Common myeloid progenitor, CD34-positive (primary cell): ENCODE measurements at regions not wholly inside any gene's neighbourhood (a gene's known extent, or its start where the extent isn't known, plus 50 kb on each side); places are given as distances from the start of the nearest gene placed in this dataset.

Experiments used
- CTCF ChIA-PET: fragments of 350-600 bp; sonication (Branson Sonifier 250); formaldehyde crosslinking; loops from one replicate; lab custom pipeline; 2021; ENCODE audit warnings: antibody characterized with exemption; lab: Charles Lee
- POLR2A ChIA-PET: fragments of 350-600 bp; sonication (Branson Sonifier 250); formaldehyde crosslinking; loops from one replicate; lab custom pipeline; 2021; ENCODE audit warnings: antibody characterized with exemption; lab: Charles Lee
- DNase-seq, 3 donors: peaks; one replicate each; pipeline versions ENCODE4 v3.0.0 to v3.0.0-alpha.2; 2013
- H3K27ac ChIP-seq, 2 experiments: 1 replicate in 1 of 2; 2 replicates in 1 of 2; pipeline ENCODE4 v1.7.0; 2013; ENCODE audit warnings: inconsistent platforms in 2 of 2, low read length in 2 of 2, mild to moderate bottlenecking in 2 of 2, low read depth in 1 of 2, moderate library complexity in 1 of 2; ENCODE audit not compliant: severe bottlenecking in 2 of 2, insufficient read depth in 1 of 2, poor library complexity in 1 of 2
- H3K27me3 ChIP-seq, 5 experiments: replicated peaks in 2 of 5; 1 replicate in 3 of 5; 2 replicates in 2 of 5; pipeline versions ENCODE4 v1.6.1 to v1.7.0; 2013; ENCODE audit warnings: low read length in 4 of 5, mild to moderate bottlenecking in 2 of 5, moderate library complexity in 2 of 5, inconsistent platforms in 1 of 5; ENCODE audit not compliant: insufficient read depth in 5 of 5, control insufficient read depth in 4 of 5
- H3K36me3 ChIP-seq, 4 experiments: 1 replicate in 2 of 4; 2 replicates in 2 of 4; pipeline versions ENCODE4 v1.6.1 to v1.7.0; 2013; ENCODE audit warnings: low read length in 3 of 4, control low read depth in 1 of 4, mild to moderate bottlenecking in 1 of 4; ENCODE audit not compliant: control insufficient read depth in 4 of 4, insufficient read depth in 4 of 4
- H3K4me1 ChIP-seq, 4 experiments: 1 replicate in 3 of 4; 2 replicates in 1 of 4; pipeline versions ENCODE4 v1.6.1 to v1.7.1; 2013; ENCODE audit warnings: low read length in 3 of 4, mild to moderate bottlenecking in 3 of 4, control low read depth in 1 of 4, inconsistent platforms in 1 of 4, moderate library complexity in 1 of 4; ENCODE audit not compliant: control insufficient read depth in 4 of 4, insufficient read depth in 4 of 4; ENCODE audit errors: control extremely low read depth in 1 of 4
- H3K4me3 ChIP-seq, 7 experiments: 1 replicate in 4 of 7; 2 replicates in 3 of 7; pipeline versions ENCODE4 v1.5.1 to v1.7.0; 2013; ENCODE audit warnings: mild to moderate bottlenecking in 7 of 7, low read length in 6 of 7, moderate library complexity in 6 of 7, inconsistent platforms in 2 of 7, low read depth in 2 of 7, control low read depth in 1 of 7; ENCODE audit not compliant: insufficient read depth in 4 of 7, control insufficient read depth in 1 of 7; ENCODE audit errors: extremely low read depth in 1 of 7
- H3K9me3 ChIP-seq, 5 experiments: 1 replicate in 4 of 5; 2 replicates in 1 of 5; pipeline versions ENCODE4 v1.6.1 to v1.7.1; 2013; ENCODE audit warnings: low read length in 4 of 5, mild to moderate bottlenecking in 2 of 5, inconsistent platforms in 1 of 5, low read depth in 1 of 5, moderate library complexity in 1 of 5; ENCODE audit not compliant: control insufficient read depth in 4 of 5, insufficient read depth in 2 of 5; ENCODE audit errors: control extremely low read depth in 1 of 5
- WGBS: methylation state at CpG from one replicate; pipeline ENCODE4 v1.1.5; 2013; ENCODE audit not compliant: insufficient coverage; 5-methylcytosine and 5-hydroxymethylcytosine counted together

DNA sequence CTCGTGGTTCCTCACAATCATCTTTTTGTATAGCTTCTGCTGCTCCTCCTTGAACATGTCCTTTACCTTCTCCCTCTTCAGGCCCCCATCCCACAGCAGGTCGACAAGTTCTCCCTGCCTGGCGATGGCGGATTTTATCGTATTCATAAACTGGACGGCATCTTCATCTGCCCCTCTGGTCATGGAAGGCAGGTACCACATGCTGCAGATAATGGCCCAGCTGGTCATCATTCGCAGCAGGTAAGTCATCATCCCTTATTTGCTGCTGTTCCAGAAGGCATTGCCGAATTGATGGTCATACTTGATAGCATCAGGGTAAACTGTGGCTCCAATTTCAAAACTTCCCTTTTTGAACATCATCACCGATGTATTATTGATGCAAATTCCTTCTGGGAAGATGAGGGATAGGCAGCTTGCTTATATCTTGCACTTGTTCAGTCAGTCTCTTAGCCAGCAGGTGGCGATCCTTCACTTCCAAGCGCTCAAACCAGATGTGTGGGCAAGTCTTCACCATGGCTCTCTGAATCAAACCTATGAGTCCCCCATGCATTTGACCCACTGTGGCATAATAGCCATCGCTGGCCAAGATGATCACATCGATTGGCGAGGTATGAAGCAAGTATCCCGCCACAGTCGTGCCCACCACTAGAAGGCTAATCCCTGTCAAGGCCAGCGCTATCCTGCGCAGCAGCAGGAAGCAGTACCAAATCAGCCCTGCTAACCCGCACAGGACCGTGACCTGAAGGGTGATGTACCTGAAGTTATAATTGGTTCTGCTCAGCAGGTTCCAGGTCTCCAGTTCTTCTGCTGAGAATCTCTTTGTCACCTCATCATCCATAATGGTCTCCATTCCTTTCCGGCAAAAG, 381.5 kb upstream of the STXBP6 start:
- Histone ChIP-seq H3K4me3 (no peak overlapping the region), H3K36me3 (no peaks in the 10 kb centered on the region), H3K27me3 (no peaks in the 10 kb centered on the region), H3K4me1 (no peaks in the 10 kb centered on the region), H3K27ac (no peak overlapping the region), H3K9me3 (no peaks in the 10 kb centered on the region)
- ChIA-PET CTCF (interaction anchor here (1.1 to 3.2 kb wide), 2 partner anchors 32 to 107 kb away, joined by 3 to 11 read pairs; no protein-coding TSS in a partner anchor), POLR2A (no interaction called here)
- peak in 2 of 3 donors; percentile 49 to 59 for DNase-seq
- 81% methylated on average over 18 of the region's 21 CpGs for WGBS

DNA sequence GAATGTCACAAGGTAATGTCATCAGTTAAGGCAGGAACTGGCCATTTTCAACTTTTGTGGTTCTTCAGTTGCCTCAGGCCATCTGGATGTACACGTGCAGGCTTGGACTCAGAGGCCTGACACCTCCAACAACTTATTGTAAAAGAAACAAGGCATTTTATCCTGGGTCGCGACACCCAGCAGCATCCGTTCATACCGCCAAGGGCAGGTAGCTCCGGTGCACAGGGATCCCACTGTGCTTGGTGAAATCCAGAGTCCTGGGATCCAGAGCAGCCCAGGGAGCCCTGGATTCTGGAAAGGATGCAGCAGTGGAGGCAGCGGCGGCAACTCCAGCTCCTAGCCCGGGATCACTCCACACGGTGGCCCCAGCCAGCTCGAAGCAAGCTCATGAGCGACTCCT, 380.9 kb upstream of the STXBP6 start:
- Histone ChIP-seq H3K4me1 (no peaks in the 10 kb centered on the region), H3K4me3 (no peak overlapping the region), H3K27me3 (no peaks in the 10 kb centered on the region), H3K36me3 (no peaks in the 10 kb centered on the region), H3K27ac (no peak overlapping the region), H3K9me3 (no peaks in the 10 kb centered on the region)
- ChIA-PET CTCF (interaction anchor here (1.1 to 3.2 kb wide), 2 partner anchors 32 to 107 kb away, joined by 3 to 11 read pairs; no protein-coding TSS in a partner anchor), POLR2A (no interaction called here)
- DNase-seq = no peak
- 95% methylated on average over 11 of the region's 12 CpGs for WGBS

DNA sequence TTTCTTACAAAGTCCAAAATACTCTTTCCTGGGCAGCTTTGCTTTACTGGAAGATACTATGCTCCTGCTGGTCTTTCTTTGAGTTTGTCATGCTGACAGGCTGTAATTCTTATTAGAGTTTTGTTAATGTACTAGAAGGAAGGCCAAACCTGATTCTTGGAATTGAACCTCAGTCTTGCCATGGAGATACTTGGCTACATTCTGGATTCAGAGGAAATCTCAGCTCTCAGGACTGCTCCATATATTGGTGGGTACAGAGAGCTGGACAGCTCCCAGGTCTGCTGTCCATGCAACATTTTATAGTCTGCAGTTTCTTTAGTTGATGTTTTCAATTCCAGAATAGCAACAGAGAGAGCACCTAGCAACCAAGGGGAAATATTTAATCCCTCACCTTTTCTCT, 363.1 kb upstream of the STXBP6 start:
- no peaks in the 10 kb centered on the region for H3K9me3 ChIP-seq
- no peaks in the 10 kb centered on the region for H3K4me1 ChIP-seq
- no peak overlapping the region for H3K4me3 ChIP-seq
- no peak overlapping the region for H3K27ac ChIP-seq
- no peaks in the 10 kb centered on the region for H3K36me3 ChIP-seq
- ChIA-PET POLR2A (no interaction called here), CTCF (interaction anchor here (1.2 kb wide), 1 partner anchor 703 kb away, joined by 6 read pairs; no protein-coding TSS in a partner anchor)
- H3K27me3 ChIP-seq = peaks cover 0 to 9% (median 2%) of the 10 kb centered on the region in 5 experiments
- no peak for DNase-seq

DNA sequence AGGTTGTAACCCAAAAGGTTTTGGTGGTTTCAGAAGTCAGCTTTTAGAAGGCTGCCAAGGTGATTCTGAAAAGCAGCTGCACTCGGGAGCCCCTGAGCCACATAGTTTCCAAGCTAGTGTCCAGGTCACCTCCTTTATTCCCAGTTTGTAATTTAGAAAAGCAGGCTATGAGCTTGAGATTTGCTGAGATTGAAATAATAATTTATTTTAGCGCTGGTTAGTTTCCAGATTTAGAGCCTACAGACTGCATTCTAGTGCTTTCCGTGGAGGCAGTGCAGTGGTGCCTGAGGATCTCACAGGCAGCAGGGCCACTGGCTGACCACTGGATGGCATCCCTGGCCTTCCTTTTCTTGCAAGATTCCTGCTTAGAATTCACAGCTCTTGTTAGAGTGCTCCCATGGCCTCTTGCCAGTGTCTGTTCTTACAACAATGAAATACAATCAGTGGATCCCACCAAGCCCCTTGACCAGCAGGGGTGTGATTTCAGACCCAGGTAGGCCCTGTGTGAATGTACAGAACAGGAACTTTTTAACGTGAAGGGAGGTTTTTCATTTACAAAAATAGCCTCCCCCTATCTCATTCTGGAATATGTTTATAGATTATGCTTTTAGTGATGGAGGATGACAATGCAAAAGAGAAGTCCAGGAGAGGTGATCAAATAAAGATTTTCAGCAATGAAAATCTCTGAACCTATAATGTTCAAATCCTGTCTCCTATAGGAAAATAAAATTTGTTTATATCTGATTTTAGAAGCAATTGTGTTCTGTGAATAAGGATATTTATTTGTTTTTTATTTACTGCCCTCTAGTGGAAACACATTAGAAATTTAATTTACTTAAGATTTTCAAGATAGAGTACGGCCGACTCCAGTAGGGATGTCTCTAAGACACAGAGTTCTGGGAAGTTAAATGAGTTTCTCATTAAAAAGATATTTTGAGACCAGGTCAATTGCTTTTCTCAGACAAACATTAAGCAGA, 362.1 kb upstream of the STXBP6 start:
- no peaks in the 10 kb centered on the region for H3K4me1 ChIP-seq
- ChIA-PET POLR2A (no interaction called here), CTCF (interaction anchor here (0.7 to 1.8 kb wide), 6 partner anchors 10 to 702 kb away, joined by 3 to 8 read pairs (median 5); no protein-coding TSS in a partner anchor)

DNA sequence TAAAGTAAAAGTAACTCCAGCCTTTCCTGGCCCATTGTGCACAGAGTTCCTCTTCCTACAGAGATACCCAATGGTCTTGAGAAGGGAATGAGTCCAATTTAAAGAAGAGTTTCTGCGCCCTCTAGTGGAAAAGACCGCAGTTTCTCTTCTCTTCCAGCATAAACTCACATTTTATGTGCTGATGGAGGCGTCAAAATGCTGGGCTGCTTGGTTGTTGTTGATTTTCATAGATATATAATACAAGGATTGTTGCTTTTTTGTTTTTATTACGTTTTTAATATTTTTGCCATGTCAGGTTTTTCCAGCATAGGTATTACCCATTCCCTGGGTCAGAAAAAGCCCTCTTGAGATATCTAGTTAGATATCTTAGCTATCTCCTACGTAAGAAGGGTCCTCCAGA, 356.9 kb upstream of the STXBP6 start:
- ChIA-PET POLR2A (no interaction called here), CTCF (interaction anchor here (0.7 to 3.2 kb wide), 4 partner anchors 10 to 1418 kb away, joined by 3 to 17 read pairs (median 11); no protein-coding TSS in a partner anchor)
- Histone ChIP-seq H3K4me1 (no peaks in the 10 kb centered on the region), H3K9me3 (no peaks in the 10 kb centered on the region), H3K4me3 (no peak overlapping the region), H3K27me3 (no peaks in the 10 kb centered on the region), H3K36me3 (no peaks in the 10 kb centered on the region), H3K27ac (no peak overlapping the region)
- no CpG with 5 or more reads among the region's 5 CpGs for WGBS
- peak; percentile 43 to 75 (median 70) for DNase-seq

More for the DNA sequence above, 362.1 kb upstream of the STXBP6 start:
- Histone ChIP-seq H3K9me3 (no peaks in the 10 kb centered on the region), H3K27me3 (peaks cover 0 to 9% (median 2%) of the 10 kb centered on the region in 5 experiments), H3K36me3 (no peaks in the 10 kb centered on the region), H3K27ac (no peak overlapping the region), H3K4me3 (no peak overlapping the region)
- peak in 2 of 3 donors; percentile 6 to 17 for DNase-seq
- WGBS = 100% methylated on average over 3 of the region's 6 CpGs

DNA sequence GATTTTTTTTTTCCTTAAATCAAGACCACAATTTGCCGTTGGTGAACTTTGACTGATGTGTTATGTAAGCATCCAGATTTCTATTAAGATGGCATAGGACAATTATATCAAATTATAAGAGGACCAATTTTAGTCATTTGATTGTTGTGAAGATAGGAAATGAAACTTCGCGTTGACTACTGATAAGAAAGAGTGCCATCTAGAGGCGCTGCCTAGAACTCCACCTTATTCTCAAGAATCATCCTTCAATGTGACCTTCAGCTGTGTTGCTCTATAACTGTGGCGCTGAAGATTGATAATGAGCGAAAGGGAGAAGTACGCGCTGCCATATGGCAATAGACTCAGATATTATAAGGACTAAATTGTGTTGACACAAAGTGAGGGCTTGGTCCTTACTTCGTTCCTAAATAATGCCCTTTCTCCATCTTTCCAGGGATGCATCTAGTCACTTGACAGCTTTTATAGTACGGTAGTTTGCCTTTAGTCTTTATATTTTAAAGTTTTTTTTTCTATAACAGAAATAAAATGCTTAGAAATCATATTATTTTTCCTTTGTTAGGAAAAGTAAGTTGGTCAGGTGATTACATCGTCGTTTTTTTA, 350.8 kb upstream of the STXBP6 start:
- DNase-seq = peak; percentile 34 to 67 (median 66)
- Histone ChIP-seq H3K36me3 (no peaks in the 10 kb centered on the region), H3K4me1 (peaks cover 0 to 7% (median 3%) of the 10 kb centered on the region in 4 experiments), H3K9me3 (no peaks in the 10 kb centered on the region), H3K4me3 (no peak overlapping the region), H3K27ac (no peak overlapping the region), H3K27me3 (peaks cover 0 to 5% (median 0%) of the 10 kb centered on the region in 5 experiments)
- ChIA-PET CTCF (interaction anchor here (0.9 to 8.0 kb wide), 4 partner anchors 10 to 668 kb away, joined by 3 to 43 read pairs (median 5); no protein-coding TSS in a partner anchor), POLR2A (no interaction called here)
- WGBS = no CpG with 5 or more reads among the region's 12 CpGs
